ENCODE measurements at regions not wholly inside any gene's neighbourhood (a gene's known extent, or its start where the extent isn't known, plus 50 kb on each side); places are given as distances from the start of the nearest gene placed in this dataset.

GRCh38 chr4:43992552-43992951, 456.1 kb downstream of the KCTD8 start:
- DNase-seq (ENCODE audit: extremely low spot score): no peak
- ChIA-PET POLR2A (no interaction called here), CTCF (interaction anchor here (0.7 kb wide), 1 partner anchor 9 kb away, joined by 3 read pairs; no protein-coding TSS in a partner anchor)
- no peak for TF ChIP-seq HDGF (IDR thresholded peaks at IDR 0.05; ENCODE audit: borderline replicate concordance)
- TF ChIP-seq FOXK2 (IDR thresholded peaks at IDR 0.05): no peak

GRCh38 chr4:43993196-43993902, 455.3 kb downstream of the KCTD8 start:
- ChIA-PET CTCF (interaction anchor here (0.7 kb wide), 1 partner anchor 8 kb away, joined by 3 read pairs; no protein-coding TSS in a partner anchor), POLR2A (no interaction called here)
- TF ChIP-seq, protein P1, sequence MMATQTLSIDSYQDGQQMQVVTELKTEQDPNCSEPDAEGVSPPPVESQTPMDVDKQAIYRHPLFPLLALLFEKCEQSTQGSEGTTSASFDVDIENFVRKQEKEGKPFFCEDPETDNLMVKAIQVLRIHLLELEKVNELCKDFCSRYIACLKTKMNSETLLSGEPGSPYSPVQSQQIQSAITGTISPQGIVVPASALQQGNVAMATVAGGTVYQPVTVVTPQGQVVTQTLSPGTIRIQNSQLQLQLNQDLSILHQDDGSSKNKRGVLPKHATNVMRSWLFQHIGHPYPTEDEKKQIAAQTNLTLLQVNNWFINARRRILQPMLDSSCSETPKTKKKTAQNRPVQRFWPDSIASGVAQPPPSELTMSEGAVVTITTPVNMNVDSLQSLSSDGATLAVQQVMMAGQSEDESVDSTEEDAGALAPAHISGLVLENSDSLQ (IDR thresholded peaks at IDR 0.05): no peak
- TF ChIP-seq ARNT (IDR thresholded peaks at IDR 0.05): no peak
- no peak for TF ChIP-seq HDGF (IDR thresholded peaks at IDR 0.05; ENCODE audit: borderline replicate concordance)
- no peak for TF ChIP-seq SP1 (IDR thresholded peaks at IDR 0.05)
- no peak for TF ChIP-seq CTBP1 (IDR thresholded peaks at IDR 0.05; ENCODE audit: borderline replicate concordance)
- TF ChIP-seq L3MBTL2 (conservative IDR thresholded peaks at IDR 0.05): no peak
- TF ChIP-seq NFRKB (IDR thresholded peaks at IDR 0.05): no peak
- no peak for TF ChIP-seq FOXK2 (IDR thresholded peaks at IDR 0.05)
- DNase-seq (ENCODE audit: extremely low spot score): no peak

GRCh38 chr4:43999669-44000068, 448.9 kb downstream of the KCTD8 start:
- CTCF ChIA-PET: no interaction called here
- no peak for TF ChIP-seq TARDBP (IDR thresholded peaks at IDR 0.05)
- POLR2A ChIA-PET: no interaction called here
- no peak for DNase-seq (ENCODE audit: extremely low spot score)

GRCh38 chr4:44002368-44002767, 446.2 kb downstream of the KCTD8 start:
- ChIA-PET POLR2A (no interaction called here), CTCF (no interaction called here)
- no peak for DNase-seq (ENCODE audit: extremely low spot score)
- no peak for TF ChIP-seq SUZ12 (IDR thresholded peaks at IDR 0.05)
- no peak for TF ChIP-seq ZNF384 (IDR thresholded peaks at IDR 0.05)
- no peak for TF ChIP-seq ARNT (IDR thresholded peaks at IDR 0.05)
- TF ChIP-seq CTBP1 (IDR thresholded peaks at IDR 0.05; ENCODE audit: borderline replicate concordance): no peak
- no peak for TF ChIP-seq FOXK2 (IDR thresholded peaks at IDR 0.05)
- TF ChIP-seq FOXM1 (IDR thresholded peaks at IDR 0.05; ENCODE audit: borderline replicate concordance): no peak
- TF ChIP-seq HDGF (IDR thresholded peaks at IDR 0.05; ENCODE audit: borderline replicate concordance): no peak
- no peak for TF ChIP-seq ELF4 (IDR thresholded peaks at IDR 0.05)
- no peak for TF ChIP-seq L3MBTL2 (conservative IDR thresholded peaks at IDR 0.05)
- TF ChIP-seq BHLHE40 (IDR thresholded peaks at IDR 0.05; ENCODE audit: borderline replicate concordance): no peak

GRCh38 chr4:44016570-44017421, 431.8 kb downstream of the KCTD8 start:
- ChIA-PET CTCF (no interaction called here), POLR2A (no interaction called here)
- TF ChIP-seq TARDBP (IDR thresholded peaks at IDR 0.05): no peak
- TF ChIP-seq CTBP1 (IDR thresholded peaks at IDR 0.05; ENCODE audit: borderline replicate concordance): no peak
- TF ChIP-seq LEF1 (IDR thresholded peaks at IDR 0.05; ENCODE audit: borderline replicate concordance): no peak
- no peak for TF ChIP-seq L3MBTL2 (conservative IDR thresholded peaks at IDR 0.05)
- no peak for TF ChIP-seq NFRKB (IDR thresholded peaks at IDR 0.05)
- TF ChIP-seq, protein P1 (IDR thresholded peaks at IDR 0.05): no peak
- no peak for TF ChIP-seq ELF4 (IDR thresholded peaks at IDR 0.05)
- no peak for TF ChIP-seq FOXK2 (IDR thresholded peaks at IDR 0.05)
- TF ChIP-seq FOXA1 (IDR thresholded peaks at IDR 0.05): no peak
- no peak for TF ChIP-seq FOXM1 (IDR thresholded peaks at IDR 0.05; ENCODE audit: borderline replicate concordance)
- TF ChIP-seq ARNT (IDR thresholded peaks at IDR 0.05): no peak
- no peak for TF ChIP-seq ZNF384 (IDR thresholded peaks at IDR 0.05)
- TF ChIP-seq SP1 (IDR thresholded peaks at IDR 0.05): no peak
- TF ChIP-seq HDGF (IDR thresholded peaks at IDR 0.05; ENCODE audit: borderline replicate concordance): no peak
- no peak for TF ChIP-seq SUZ12 (IDR thresholded peaks at IDR 0.05)
- no peak for TF ChIP-seq BHLHE40 (IDR thresholded peaks at IDR 0.05; ENCODE audit: borderline replicate concordance)
- no peak for DNase-seq (ENCODE audit: extremely low spot score)

DNA sequence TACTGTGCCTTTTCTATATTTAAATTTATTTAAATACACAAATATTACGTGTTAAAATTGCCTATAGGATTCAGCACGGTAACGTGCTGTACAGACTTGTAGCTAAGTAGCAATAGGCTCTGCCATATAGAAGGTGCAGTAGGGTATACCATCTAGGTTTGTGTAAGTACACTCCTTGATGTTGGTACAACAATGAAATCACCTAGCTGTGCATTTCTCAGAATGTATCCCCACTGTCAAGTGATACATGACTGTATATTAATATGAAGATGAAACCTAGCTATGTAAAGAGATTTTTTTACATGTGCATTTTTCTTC, 431.2 kb downstream of the KCTD8 start:
- ChIA-PET POLR2A (no interaction called here), CTCF (no interaction called here)
- TF ChIP-seq ZNF384 (IDR thresholded peaks at IDR 0.05) (no peak), FOXK2 (IDR thresholded peaks at IDR 0.05) (no peak)
- DNase-seq (ENCODE audit: extremely low spot score): no peak

- TF ChIP-seq BHLHE40 (IDR thresholded peaks at IDR 0.05; ENCODE audit: borderline replicate concordance) (no peak), HDGF (IDR thresholded peaks at IDR 0.05; ENCODE audit: borderline replicate concordance) (no peak), L3MBTL2 (conservative IDR thresholded peaks at IDR 0.05) (no peak), FOXK2 (IDR thresholded peaks at IDR 0.05) (no peak), ZNF384 (IDR thresholded peaks at IDR 0.05) (no peak), NFRKB (IDR thresholded peaks at IDR 0.05) (no peak), FOXM1 (IDR thresholded peaks at IDR 0.05; ENCODE audit: borderline replicate concordance) (no peak), TARDBP (IDR thresholded peaks at IDR 0.05) (no peak), CTBP1 (IDR thresholded peaks at IDR 0.05; ENCODE audit: borderline replicate concordance) (no peak)
- no peak for DNase-seq (ENCODE audit: extremely low spot score)
- POLR2A ChIA-PET: no interaction called here
- CTCF ChIA-PET: no interaction called here
Observed at GRCh38 chr4:44019721-44020120, 428.9 kb downstream of the KCTD8 start.

Data from HEK293T (cell line).